Activated T-helper 1 cell treated with anti-CD3 and anti-CD28 coated beads, Interleukin-2, amount 50 U/mL, for 16 hours (primary cell): ENCODE measurements at regions not wholly inside any gene's neighbourhood (a gene's known extent, or its start where the extent isn't known, plus 50 kb on each side); places are given as distances from the start of the nearest gene placed in this dataset.

Experiments used
- DNase-seq, 2 donors: peaks; one replicate each; pipeline ENCODE4 v3.0.0-alpha.2; 2020; ENCODE audit warnings: low read depth in 1 of 2, low spot score in 1 of 2

DNA sequence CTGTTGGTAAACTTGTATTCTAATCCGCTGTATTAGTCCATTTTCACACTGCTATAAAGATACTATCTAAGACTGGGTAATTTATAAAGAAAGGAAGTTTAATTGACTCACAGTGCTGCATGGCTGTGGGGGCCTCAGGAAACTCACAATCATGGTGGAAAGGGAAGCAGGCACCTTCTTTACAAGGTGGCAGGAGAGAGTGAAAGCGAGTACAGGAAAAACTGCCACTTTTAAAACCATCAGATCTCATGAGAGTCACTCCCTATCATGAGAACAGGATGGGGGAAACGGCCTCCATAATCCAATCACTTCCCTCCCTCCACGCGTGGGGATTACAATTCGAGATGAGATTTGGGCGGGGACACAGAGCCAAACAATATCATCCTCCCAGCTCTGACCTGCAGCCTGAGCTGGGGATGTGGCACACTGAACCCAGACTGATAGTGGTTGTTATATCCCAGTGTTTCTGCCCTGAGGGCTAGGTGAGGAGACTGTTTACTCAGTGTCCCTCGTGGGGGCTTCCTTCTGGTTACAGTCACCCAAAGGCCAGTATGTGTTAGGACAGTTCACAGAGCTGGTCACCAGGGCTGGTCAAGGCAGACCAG, 488.3 kb downstream of the KDM4C start:
- no peak for DNase-seq

DNA sequence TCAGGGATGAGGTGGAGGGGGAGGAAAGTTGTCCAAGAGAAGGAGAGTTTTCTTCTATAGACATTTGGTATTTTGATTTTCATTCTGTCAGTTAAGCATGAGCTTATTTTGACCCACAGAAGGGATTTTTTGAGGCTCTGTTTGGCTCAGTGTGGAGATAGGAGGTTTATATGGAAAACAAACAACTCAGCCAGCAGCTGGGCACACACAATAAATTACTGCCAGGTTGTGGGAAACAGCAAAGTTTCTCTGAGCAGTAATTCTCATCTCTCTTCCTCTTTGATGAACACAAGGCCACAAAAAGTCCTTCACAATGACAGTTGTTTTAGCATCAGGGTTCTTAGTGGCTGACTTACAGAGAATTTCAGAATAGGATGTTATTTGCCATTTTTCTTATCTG, 486.1 kb downstream of the KDM4C start:
- DNase-seq = no peak

DNA sequence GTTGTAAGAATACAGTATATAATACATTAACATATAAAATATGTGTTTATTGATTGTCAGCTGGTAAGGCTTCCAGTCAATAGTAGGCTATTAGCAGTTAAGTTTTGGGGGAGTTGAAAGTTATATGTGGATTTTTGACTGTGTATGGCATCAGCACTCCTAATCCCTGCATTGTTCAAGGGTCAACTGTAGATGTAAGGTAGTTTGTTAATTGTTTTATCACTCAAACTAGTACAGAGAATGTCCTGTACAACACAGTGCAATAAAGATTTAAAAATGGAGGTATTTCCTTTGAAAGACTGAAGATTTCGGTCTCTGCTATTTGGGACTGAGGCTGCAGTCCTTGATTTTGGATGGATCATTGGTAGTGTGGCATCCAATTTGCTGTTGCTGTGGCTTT, 484.4 kb downstream of the KDM4C start:
- DNase-seq = no peak

DNA sequence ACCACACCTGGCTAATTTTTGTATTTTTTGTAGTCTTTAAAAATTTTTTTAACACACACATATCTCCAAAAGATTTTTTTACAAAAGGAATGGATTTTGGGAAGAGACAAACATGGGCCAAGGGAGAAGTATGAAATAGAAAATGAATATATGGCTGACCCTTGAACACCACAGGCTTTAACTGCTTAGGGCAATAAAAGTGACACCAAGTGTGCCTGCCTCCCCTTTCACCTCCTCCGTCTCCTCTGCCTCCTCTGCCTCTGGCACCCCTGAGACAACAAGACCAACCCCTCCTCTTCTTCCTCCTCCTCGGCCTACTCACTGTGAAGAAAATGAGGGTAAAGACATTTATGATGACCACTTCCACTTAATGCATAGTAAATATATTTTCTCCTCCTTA, 483.9 kb downstream of the KDM4C start:
- DNase-seq = no peak

DNA sequence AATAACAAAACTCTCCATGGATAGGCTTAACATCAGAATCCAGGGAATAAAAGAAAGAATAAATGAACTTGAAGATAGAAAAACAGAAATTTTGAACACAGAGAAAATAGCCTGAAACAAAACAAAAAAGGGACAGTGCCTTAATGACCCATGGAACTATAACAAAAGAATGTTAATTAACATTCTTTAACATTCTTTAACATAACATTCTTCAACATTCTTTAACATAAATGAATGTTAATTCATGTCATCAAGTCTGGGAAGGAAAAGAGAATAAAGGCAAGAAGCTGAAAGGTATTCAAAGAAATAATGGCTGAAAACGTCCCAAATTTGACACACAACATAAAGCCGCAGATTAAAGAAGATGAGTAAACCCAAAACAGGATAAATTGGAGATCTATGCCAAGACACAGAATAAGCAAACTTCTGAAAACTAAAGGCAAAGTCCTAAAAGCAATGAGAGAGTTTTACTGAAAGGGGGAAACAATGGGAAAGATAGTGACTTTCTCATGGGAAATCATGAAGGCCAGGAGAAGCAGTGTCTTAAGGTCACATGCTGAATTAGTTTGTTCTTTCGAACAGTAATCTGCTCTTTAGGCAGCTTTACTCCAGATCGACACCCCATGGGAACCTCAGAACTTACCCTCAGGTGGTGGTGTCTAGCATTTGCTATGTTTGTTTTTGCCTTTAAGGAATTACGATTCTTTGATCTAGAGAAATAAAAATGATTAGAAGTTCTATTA, 483.0 kb downstream of the KDM4C start:
- no peak for DNase-seq

DNA sequence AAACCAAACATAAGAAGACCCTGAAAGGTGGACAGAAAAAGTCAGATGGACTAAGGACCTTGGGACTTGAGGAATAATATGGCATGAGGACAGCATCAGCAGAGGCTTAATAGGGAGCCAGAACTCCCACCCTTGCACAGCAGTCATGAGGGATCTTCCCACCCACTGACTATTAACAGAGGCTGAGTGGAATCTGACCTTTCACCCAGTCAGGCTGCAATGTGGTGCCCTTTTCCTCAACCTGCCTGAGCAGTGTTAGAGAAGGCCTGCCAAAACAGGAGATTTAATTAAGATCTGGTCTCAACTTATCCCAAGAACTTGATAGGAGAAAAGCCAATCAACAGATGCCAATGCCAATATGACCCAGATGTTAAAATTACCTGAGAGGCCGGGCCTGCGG, 481.9 kb downstream of the KDM4C start:
- DNase-seq = no peak

DNA sequence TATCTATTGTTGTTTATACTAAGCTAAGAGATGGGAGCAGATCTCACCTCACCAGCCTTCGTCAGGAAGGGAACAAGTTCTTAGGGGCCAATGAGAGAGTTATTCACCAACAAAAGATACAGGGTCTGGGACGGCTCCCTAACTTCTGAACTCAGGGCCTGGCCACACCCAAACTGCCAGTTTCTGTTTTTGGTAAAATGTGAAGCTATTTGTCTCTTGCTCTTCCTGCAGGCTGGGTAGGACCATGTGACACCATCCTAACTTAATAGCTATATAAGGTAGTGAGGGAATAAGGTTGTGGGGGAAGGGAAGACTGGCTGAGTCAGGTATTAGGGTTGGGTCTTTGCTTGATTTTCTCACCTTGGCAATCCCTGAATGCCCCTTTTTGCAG, 480.5 kb downstream of the KDM4C start:
- DNase-seq = no peak

DNA sequence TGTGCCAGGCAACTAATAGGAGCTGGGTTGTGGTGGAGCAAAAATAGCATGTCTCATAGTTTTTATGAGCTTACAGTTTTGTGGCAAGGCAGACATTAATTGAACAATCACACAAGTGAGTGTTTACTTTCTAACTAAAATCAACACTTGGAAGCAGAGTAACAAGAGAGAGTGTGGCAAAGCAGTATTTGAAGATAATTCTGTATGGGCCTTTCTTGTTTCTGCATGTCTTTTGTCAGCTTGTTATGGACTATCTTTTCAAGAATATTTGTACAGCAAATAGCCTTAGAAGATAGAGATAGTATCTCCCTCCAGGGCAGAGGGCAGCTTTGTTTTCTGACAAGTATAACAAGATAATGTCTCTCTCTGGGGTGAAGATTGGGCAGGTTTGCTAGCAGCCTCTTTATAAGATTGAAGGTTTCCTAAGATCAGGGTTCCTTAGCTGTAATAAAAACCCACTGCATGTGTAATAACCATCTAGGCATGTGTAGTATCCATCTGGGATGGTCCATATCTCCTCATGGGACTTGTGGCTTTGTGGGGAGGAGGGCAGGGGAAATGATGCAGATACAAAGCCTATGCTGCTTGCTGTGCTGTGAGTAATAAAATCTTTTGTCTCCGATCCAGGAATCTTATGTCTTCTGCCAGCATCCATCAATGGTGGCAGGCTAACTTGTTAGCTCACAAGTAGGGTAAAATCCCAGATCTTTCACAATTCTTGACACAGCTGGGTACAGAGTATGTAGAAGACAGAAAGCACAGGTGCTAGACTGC, 479.9 kb downstream of the KDM4C start:
- no peak for DNase-seq

DNA sequence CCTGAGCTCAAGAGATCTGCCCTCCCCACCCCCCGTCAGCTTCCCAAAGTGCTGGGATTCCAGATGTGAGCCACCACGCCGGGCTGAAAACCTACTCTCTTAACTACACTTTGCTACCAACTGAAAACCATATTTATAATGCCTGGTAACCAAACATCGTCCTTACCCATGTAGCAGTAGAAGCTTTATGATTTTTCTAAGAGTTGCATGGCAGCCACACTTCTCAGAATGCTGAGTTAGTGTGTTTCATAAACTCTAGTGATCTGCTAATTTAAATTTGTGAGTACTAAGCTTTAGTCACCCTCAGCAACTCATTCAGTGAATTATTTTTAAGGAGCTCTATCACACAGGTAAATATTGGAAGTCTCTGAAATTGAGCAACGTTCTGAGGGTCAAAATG, 478.4 kb downstream of the KDM4C start:
- DNase-seq = no peak

DNA sequence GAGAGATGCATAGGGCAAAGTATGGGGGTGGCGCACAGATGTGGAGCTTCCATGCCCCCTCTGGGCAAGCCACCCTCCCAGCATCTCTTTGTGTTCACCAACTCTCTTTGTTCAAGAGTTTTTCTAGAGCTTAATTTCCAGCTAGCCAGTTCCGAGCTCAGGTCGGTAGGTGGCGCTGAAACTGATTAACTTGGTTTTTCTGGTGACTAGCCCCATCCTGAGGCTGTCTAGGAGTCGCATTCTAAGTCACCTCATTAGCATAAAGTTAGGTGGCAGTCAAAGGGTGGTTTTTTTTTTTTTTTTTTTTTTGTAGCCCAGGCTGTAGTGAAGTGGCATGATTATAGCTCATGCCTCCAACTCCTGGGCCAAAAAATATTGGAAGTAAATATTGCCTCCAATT, 476.4 kb downstream of the KDM4C start:
- no peak for DNase-seq

DNA sequence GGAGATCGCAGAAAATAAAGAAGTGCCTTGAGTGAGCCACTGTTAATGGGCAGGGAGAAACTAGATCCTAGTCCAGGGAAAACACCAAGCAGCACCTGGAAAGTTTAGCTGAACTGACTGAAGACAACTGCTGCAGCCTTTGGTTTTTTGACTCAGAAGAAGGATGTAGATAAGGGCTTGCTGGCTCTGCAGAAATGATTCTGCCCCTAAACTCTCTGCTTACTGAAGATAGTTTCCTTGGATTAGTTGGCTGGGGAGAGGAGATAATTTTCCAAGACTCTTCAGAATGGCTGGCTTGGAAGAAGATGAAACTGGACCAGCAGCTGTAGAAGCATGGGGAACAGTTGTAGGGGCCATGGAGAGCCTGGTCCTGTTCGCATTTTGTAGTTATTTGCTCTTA, 471.8 kb downstream of the KDM4C start:
- DNase-seq = no peak

DNA sequence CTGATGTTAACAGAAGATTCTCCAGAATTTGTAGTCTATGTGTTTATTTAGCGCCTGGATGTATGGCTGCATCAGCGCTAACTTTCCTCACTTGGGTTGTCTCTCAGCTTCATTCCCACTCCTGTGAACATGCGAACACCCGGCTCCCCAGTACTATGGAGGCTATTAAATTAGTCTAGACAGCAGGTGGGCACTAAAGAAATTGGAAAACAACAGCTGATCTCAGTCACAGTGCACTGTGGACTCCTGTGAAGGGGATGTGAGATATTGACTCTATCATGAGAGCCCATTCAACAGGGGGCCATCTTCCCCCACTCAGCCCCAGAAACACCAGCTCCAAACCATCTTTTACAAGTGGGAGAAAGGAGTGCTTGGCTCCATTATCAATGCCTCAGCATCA, 471.0 kb downstream of the KDM4C start:
- DNase-seq = no peak

DNA sequence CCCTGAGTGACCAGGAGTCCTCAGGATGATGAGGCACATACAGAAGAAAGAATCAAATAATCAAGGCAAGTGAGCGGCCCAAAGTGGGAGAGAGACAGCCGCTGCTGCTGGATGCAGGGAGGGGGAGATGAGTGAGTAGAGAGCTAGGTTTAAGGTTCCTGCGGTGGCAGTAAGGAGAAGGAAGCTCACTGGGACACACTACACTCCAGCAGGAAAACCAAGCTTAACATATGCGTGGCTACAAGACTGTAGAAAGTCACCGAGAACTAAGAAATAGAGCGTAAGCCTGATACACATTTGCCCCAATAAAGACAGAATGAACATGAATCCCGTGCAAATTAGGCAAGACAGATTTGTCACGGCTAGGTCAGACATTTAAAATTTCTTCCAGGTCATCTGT, 470.2 kb downstream of the KDM4C start:
- DNase-seq = no peak

DNA sequence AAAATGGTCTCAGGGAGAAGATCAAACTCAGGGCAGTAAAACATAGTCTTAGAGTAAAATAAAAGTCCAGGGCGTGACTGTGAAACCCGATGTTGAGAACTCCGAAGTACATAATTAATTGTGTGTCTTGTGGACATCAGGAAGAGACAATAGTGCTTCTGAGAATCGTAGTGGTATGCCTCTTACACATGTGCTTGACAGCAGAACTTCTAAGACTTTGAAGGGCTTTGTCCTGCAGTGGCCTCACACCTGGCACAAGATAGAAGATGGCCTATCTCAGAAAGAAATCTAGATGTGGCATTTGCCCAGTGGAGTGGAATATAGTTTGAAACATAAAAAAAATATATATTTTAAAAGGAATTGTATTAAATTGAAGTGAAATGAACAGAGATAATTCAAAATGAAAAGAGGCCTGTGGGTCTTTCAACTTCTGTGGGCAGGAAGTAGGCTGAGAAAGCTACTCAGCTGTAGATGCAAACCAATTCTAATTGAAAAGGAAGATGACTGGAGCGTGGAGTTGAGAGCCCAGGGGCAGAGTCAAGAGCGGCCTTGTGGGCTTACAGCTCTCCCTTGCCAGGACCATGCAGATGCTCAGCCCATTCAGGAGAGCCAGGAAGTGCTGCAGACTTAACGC, 468.4 kb downstream of the KDM4C start:
- no peak for DNase-seq
